ENCODE measurements at regions not wholly inside any gene's neighbourhood (a gene's known extent, or its start where the extent isn't known, plus 50 kb on each side); places are given as distances from the start of the nearest gene placed in this dataset.

DNA sequence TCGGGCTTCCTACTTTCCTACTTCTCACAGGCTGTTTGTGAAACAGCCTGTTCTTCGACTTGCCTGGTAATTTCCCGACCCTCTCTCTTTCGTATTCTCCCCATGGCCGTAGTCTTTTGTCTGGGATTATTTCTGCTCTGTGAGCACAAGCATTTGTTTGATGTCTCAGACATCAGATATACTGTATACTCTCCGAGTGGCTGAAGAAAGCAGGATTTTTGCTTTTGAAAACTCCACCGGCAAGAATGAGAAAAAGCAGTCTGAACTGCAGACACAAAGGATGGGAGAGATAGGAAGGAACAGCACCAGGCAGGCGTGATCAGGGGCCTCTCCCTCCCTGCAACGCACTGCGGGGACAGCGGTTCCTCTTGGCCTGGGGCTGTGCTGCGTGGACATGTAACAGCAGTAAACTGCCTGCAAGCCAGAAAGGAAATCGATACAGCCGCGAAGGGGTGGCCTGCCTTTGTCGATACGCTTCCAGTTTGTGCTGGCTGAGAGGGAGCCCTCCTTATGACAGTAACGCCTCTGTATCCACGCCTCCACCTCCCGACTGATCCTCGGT, 313.9 kb upstream of the TLE4 start:
- Histone ChIP-seq H3K9me3 (no peaks in the 10 kb centered on the region), H3K4me3 (no peak overlapping the region), H3K36me3 (no peaks in the 10 kb centered on the region), H3K27ac (no peak overlapping the region), H3K27me3 (no peaks in the 10 kb centered on the region), H3K4me1 (ENCODE audit: insufficient read depth) (no peaks in the 10 kb centered on the region)
- intact Hi-C loops (cut with DNase I): no loop called here
- no peak for DNase-seq
- no peak for TF ChIP-seq POLR2A (IDR thresholded peaks at IDR 0.05)
- TF ChIP-seq, protein P1, sequence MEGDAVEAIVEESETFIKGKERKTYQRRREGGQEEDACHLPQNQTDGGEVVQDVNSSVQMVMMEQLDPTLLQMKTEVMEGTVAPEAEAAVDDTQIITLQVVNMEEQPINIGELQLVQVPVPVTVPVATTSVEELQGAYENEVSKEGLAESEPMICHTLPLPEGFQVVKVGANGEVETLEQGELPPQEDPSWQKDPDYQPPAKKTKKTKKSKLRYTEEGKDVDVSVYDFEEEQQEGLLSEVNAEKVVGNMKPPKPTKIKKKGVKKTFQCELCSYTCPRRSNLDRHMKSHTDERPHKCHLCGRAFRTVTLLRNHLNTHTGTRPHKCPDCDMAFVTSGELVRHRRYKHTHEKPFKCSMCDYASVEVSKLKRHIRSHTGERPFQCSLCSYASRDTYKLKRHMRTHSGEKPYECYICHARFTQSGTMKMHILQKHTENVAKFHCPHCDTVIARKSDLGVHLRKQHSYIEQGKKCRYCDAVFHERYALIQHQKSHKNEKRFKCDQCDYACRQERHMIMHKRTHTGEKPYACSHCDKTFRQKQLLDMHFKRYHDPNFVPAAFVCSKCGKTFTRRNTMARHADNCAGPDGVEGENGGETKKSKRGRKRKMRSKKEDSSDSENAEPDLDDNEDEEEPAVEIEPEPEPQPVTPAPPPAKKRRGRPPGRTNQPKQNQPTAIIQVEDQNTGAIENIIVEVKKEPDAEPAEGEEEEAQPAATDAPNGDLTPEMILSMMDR (IDR thresholded peaks at IDR 0.05): no peak
- TF ChIP-seq EP300 (IDR thresholded peaks at IDR 0.05): no peak
- WGBS, 3 donors: 40 to 47% (median 44%) methylated on average over 21 of the region's 21 CpGs

DNA sequence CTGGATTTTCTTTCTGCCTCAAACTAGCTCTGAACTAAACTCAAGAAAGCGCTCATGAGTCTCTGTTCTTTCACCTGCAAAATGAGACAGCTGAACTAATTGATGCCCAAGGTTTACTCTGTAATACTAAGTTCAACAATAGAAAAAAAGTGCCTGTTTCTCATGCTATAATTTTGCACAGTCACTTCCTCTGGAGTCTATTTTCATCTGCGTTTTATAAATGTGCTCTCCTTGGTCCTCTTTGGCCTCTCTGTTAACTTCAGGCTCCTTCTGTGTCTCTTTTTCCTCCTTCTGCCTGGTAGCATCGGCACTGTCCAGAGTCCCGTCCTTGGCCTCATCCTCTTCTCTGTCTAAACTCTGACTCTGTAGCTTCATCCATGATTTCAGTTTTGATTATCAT, 311.9 kb upstream of the TLE4 start:
- H3K36me3 ChIP-seq: no peaks in the 10 kb centered on the region
- H3K27ac ChIP-seq: no peak overlapping the region
- intact Hi-C loops (cut with DNase I): loop anchor here in 1 of 4 donors (10.0 kb wide), 1 partner anchor 115 kb away; no protein-coding TSS in a partner anchor
- TF ChIP-seq POLR2A (IDR thresholded peaks at IDR 0.05): no peak
- no peak for TF ChIP-seq EP300 (IDR thresholded peaks at IDR 0.05)
- TF ChIP-seq, protein P1 (IDR thresholded peaks at IDR 0.05): no peak
- 86 to 88% (median 87%) methylated on average over 4 of the region's 4 CpGs for WGBS, 3 donors
- no peaks in the 10 kb centered on the region for H3K4me1 ChIP-seq (ENCODE audit: insufficient read depth)
- no peaks in the 10 kb centered on the region for H3K27me3 ChIP-seq
- H3K4me3 ChIP-seq: no peak overlapping the region
- no peaks in the 10 kb centered on the region for H3K9me3 ChIP-seq
- no peak for DNase-seq

DNA sequence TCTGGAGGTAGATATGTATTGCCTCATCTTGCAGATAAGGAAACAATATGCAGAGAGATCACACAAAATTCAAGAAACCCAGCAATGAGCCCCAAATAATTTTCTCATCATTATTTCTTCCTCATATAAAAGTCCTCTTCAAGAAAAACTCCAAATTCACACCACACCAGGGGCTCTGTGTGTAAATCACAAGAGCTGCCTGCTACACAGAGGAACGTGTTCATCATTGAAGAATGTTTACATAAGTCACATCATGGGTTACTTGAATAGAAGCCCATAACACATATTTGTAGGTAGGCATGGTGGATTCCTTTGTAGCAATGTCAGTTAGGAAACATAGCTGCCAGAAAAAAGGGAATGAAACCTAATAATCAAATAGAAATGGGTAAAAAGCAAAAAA, 308.1 kb upstream of the TLE4 start:
- no peak for DNase-seq
- no peaks in the 10 kb centered on the region for H3K9me3 ChIP-seq
- H3K27ac ChIP-seq: no peak overlapping the region
- H3K4me1 ChIP-seq (ENCODE audit: insufficient read depth): no peaks in the 10 kb centered on the region
- intact Hi-C loops (cut with DNase I): loop anchor here in 1 of 4 donors (2.0 to 10.0 kb wide), 2 partner anchors 13 to 119 kb away; no protein-coding TSS in a partner anchor
- 56 to 81% (median 62%) methylated on average over 1 of the region's 1 CpG for WGBS, 3 donors
- no peaks in the 10 kb centered on the region for H3K36me3 ChIP-seq
- TF ChIP-seq, protein P1 (IDR thresholded peaks at IDR 0.05): no peak
- TF ChIP-seq EP300 (IDR thresholded peaks at IDR 0.05): no peak
- TF ChIP-seq POLR2A (IDR thresholded peaks at IDR 0.05): no peak
- no peaks in the 10 kb centered on the region for H3K27me3 ChIP-seq
- H3K4me3 ChIP-seq: no peak overlapping the region

DNA sequence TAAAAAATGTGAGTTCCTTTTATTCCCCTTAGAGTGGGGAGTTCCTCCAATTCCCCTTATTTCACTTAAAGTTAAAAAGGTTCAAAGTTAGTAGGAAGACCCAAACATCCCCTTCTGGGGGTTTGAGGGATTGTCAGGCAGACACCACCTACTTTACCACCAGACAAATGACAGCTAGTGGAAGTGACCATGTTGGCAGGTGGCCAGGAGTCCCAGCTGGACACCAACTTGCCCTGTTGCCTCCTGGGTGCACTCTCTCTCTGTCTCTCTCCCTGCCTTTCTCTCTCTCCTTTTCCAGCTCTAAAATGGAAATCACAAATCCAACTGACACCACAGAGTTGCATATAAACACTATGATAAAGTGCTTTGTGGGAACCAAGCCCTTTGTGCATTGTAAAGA, 307.7 kb upstream of the TLE4 start:
- Histone ChIP-seq H3K27me3 (no peaks in the 10 kb centered on the region), H3K4me1 (ENCODE audit: insufficient read depth) (no peaks in the 10 kb centered on the region), H3K4me3 (no peak overlapping the region), H3K36me3 (no peaks in the 10 kb centered on the region), H3K9me3 (no peaks in the 10 kb centered on the region), H3K27ac (no peak overlapping the region)
- no peak for DNase-seq
- no peak for TF ChIP-seq POLR2A (IDR thresholded peaks at IDR 0.05)
- TF ChIP-seq EP300 (IDR thresholded peaks at IDR 0.05): no peak
- TF ChIP-seq, protein P1 (IDR thresholded peaks at IDR 0.05): no peak
- intact Hi-C loops (cut with DNase I): loop anchor here in 1 of 4 donors (2.0 to 10.0 kb wide), 2 partner anchors 13 to 119 kb away; no protein-coding TSS in a partner anchor

Data from ovary (tissue), 7 donors.